Caki2 (cell line): ENCODE measurements at regions not wholly inside any gene's neighbourhood (a gene's known extent, or its start where the extent isn't known, plus 50 kb on each side); places are given as distances from the start of the nearest gene placed in this dataset.

Source experiments
- DNase-seq: peaks from one replicate; pipeline ENCODE4 v3.0.0-alpha.2; 2015; ENCODE audit warnings: low read depth
- in situ Hi-C: cut with HindIII; loops from 2 replicates; pipeline ENCODE4 v1.10.0; 2016; ENCODE audit warnings: low sequenced_read_pairs, low pct_unique_long_range_greater_than_20kb, mixed read lengths

GRCh38 chr13:88926890-88927502, 1255.8 kb downstream of the SLITRK5 start:
- in situ Hi-C loops = no loop called here
- DNase-seq = no peak

GRCh38 chr13:88932950-88933349, 1261.8 kb downstream of the SLITRK5 start:
- in situ Hi-C loops = no loop called here
- no peak for DNase-seq

GRCh38 chr13:88937384-88937783, 1266.2 kb downstream of the SLITRK5 start:
- in situ Hi-C loops = no loop called here
- no peak for DNase-seq

- in situ Hi-C loops = no loop called here
- no peak for DNase-seq
Measured at GRCh38 chr13:88945793-88946192, 1274.6 kb downstream of the SLITRK5 start.

- DNase-seq = no peak
- in situ Hi-C loops = no loop called here
Measured at GRCh38 chr13:88948501-88948900, 1277.3 kb downstream of the SLITRK5 start.

- DNase-seq = no peak
- in situ Hi-C loops = no loop called here
Measured at GRCh38 chr13:88958821-88959220, 1287.7 kb downstream of the SLITRK5 start.

- in situ Hi-C loops = no loop called here
- no peak for DNase-seq
Measured at GRCh38 chr13:88976466-88976865, 1305.3 kb downstream of the SLITRK5 start.

GRCh38 chr13:88978607-88979006, 1307.4 kb downstream of the SLITRK5 start:
- in situ Hi-C loops = no loop called here
- DNase-seq = no peak

GRCh38 chr13:88979465-88980175, 1308.4 kb downstream of the SLITRK5 start:
- in situ Hi-C loops = no loop called here
- no peak for DNase-seq

- no peak for DNase-seq
- in situ Hi-C loops = no loop called here
Measured at GRCh38 chr13:89003656-89004055, 1332.5 kb downstream of the SLITRK5 start.

GRCh38 chr13:89011615-89012014, 1340.4 kb downstream of the SLITRK5 start:
- DNase-seq = no peak

GRCh38 chr13:89027694-89028306, 1356.6 kb downstream of the SLITRK5 start:
- no peak for DNase-seq
- in situ Hi-C loops = no loop called here

More at GRCh38 chr13:89011615-89012014, 1340.4 kb downstream of the SLITRK5 start:
- in situ Hi-C loops = no loop called here

- in situ Hi-C loops = no loop called here
- DNase-seq = no peak
Measured at GRCh38 chr13:89029062-89029461, 1357.9 kb downstream of the SLITRK5 start.

- DNase-seq = no peak
- in situ Hi-C loops = no loop called here
Measured at GRCh38 chr13:89034015-89034414, 1362.8 kb downstream of the SLITRK5 start.

- DNase-seq = no peak
- in situ Hi-C loops = no loop called here
Measured at GRCh38 chr13:89052699-89053098, 1381.5 kb downstream of the SLITRK5 start.

GRCh38 chr13:89053418-89053817, 1382.2 kb downstream of the SLITRK5 start:
- DNase-seq = no peak
- in situ Hi-C loops = no loop called here

- in situ Hi-C loops = no loop called here
- DNase-seq = no peak
Measured at GRCh38 chr13:89057274-89057673, 1386.1 kb downstream of the SLITRK5 start.

GRCh38 chr13:89057862-89058261, 1386.7 kb downstream of the SLITRK5 start:
- in situ Hi-C loops = no loop called here
- DNase-seq = no peak

- in situ Hi-C loops = no loop called here
- DNase-seq = no peak
Measured at GRCh38 chr13:89061821-89062220, 1390.7 kb downstream of the SLITRK5 start.
